Ishikawa (cell line): ENCODE measurements at regions not wholly inside any gene's neighbourhood (a gene's known extent, or its start where the extent isn't known, plus 50 kb on each side); places are given as distances from the start of the nearest gene placed in this dataset.

Experiments
- CEBPB ChIP-seq: IDR thresholded peaks from 2 replicates; pipeline ENCODE4 v1.6.1; 2012
- CREB1 ChIP-seq: IDR thresholded peaks from 2 replicates; pipeline ENCODE4 v1.6.1; 2012; ENCODE audit warnings: low read depth
- EGR1 ChIP-seq: IDR thresholded peaks from 2 replicates; pipeline ENCODE4 v1.6.1; 2012
- EP300 ChIP-seq: IDR thresholded peaks from 2 replicates; pipeline ENCODE4 v1.6.1; 2012; ENCODE audit warnings: borderline replicate concordance
- FOXM1 ChIP-seq: IDR thresholded peaks from 2 replicates; pipeline ENCODE4 v1.6.1; 2012; ENCODE audit warnings: low read depth, borderline replicate concordance
- MAX ChIP-seq: IDR thresholded peaks from 2 replicates; pipeline ENCODE4 v1.6.1; 2012
- NFIC ChIP-seq: IDR thresholded peaks from 2 replicates; pipeline ENCODE4 v1.6.1; 2012
- RAD21 ChIP-seq: IDR thresholded peaks from 2 replicates; pipeline ENCODE4 v1.6.1; 2012; ENCODE audit warnings: low read depth
- TEAD4 ChIP-seq: IDR thresholded peaks from 2 replicates; pipeline ENCODE4 v1.6.1; 2012
- YY1 ChIP-seq: IDR thresholded peaks from 2 replicates; pipeline ENCODE4 v1.6.1; 2012; ENCODE audit warnings: low read depth

- TF ChIP-seq FOXM1 (no peak), NFIC (no peak), EP300 (no peak), TEAD4 (no peak), CEBPB (no peak), CREB1 (no peak), YY1 (no peak), RAD21 (no peak), EGR1 (no peak), MAX (no peak)
Measured at GRCh38 chr12:131331148-131331750, 377.5 kb downstream of the ADGRD1 start.
